ENCODE measurements at regions not wholly inside any gene's neighbourhood (a gene's known extent, or its start where the extent isn't known, plus 50 kb on each side); places are given as distances from the start of the nearest gene placed in this dataset.

GRCh38 chr10:10956681-10957542 is 60.8 kb upstream of the CELF2 start:
- H3K4me3 Mint-ChIP-seq: no peak overlapping the region
- DNase-seq: no peak
- no peak overlapping the region for H3K27ac Mint-ChIP-seq
- H3K27me3 Mint-ChIP-seq: peaks cover 14% of the 10 kb centered on the region
- no peaks in the 10 kb centered on the region for H3K9me3 Mint-ChIP-seq
- CTCF ChIA-PET: interaction anchor here (0.7 kb wide), 1 partner anchor 473 kb away, joined by 3 read pairs; no protein-coding TSS in a partner anchor
- H3K4me1 Mint-ChIP-seq: no peaks in the 10 kb centered on the region
- no peaks in the 10 kb centered on the region for H3K36me3 Mint-ChIP-seq

- Mint-ChIP-seq H3K4me1 (no peaks in the 10 kb centered on the region), H3K9me3 (no peaks in the 10 kb centered on the region), H3K27ac (no peak overlapping the region), H3K4me3 (no peak overlapping the region), H3K27me3 (peaks cover 9% of the 10 kb centered on the region), H3K36me3 (no peaks in the 10 kb centered on the region)
- no peak for DNase-seq
- CTCF ChIA-PET: no interaction called here
Observed at GRCh38 chr10:10958041-10958440, 59.6 kb upstream of the CELF2 start.

- CTCF ChIA-PET: no interaction called here
- Mint-ChIP-seq H3K4me3 (no peak overlapping the region), H3K27me3 (peaks cover 9% of the 10 kb centered on the region), H3K9me3 (no peaks in the 10 kb centered on the region), H3K36me3 (no peaks in the 10 kb centered on the region), H3K4me1 (no peaks in the 10 kb centered on the region), H3K27ac (no peak overlapping the region)
- DNase-seq: no peak
Observed at GRCh38 chr10:10959666-10960065, 58.0 kb upstream of the CELF2 start.

GRCh38 chr10:10960534-10960933 is 57.1 kb upstream of the CELF2 start:
- no peak overlapping the region for H3K4me3 Mint-ChIP-seq
- no peaks in the 10 kb centered on the region for H3K9me3 Mint-ChIP-seq
- CTCF ChIA-PET: interaction anchor here (0.6 kb wide), 1 partner anchor 806 kb away, joined by 5 read pairs; no protein-coding TSS in a partner anchor
- H3K36me3 Mint-ChIP-seq: no peaks in the 10 kb centered on the region
- H3K27me3 Mint-ChIP-seq: peaks cover 6% of the 10 kb centered on the region
- H3K27ac Mint-ChIP-seq: no peak overlapping the region
- H3K4me1 Mint-ChIP-seq: no peaks in the 10 kb centered on the region
- no peak for DNase-seq

GRCh38 chr10:10961072-10961471 is 56.6 kb upstream of the CELF2 start:
- Mint-ChIP-seq H3K9me3 (no peaks in the 10 kb centered on the region), H3K27me3 (peaks cover 6% of the 10 kb centered on the region), H3K36me3 (no peaks in the 10 kb centered on the region), H3K4me1 (no peaks in the 10 kb centered on the region), H3K4me3 (no peak overlapping the region), H3K27ac (no peak overlapping the region)
- CTCF ChIA-PET: no interaction called here
- no peak for DNase-seq

- no peaks in the 10 kb centered on the region for H3K36me3 Mint-ChIP-seq
- no peak for DNase-seq
- H3K4me1 Mint-ChIP-seq: no peaks in the 10 kb centered on the region
- H3K27me3 Mint-ChIP-seq: peaks cover 13% of the 10 kb centered on the region
- no peak overlapping the region for H3K4me3 Mint-ChIP-seq
- CTCF ChIA-PET: no interaction called here
- no peaks in the 10 kb centered on the region for H3K9me3 Mint-ChIP-seq
- no peak overlapping the region for H3K27ac Mint-ChIP-seq
Observed at GRCh38 chr10:10967029-10967428, 50.6 kb upstream of the CELF2 start.

GRCh38 chr10:10967581-10968256 is 50.0 kb upstream of the CELF2 start:
- no peak for DNase-seq
- Mint-ChIP-seq H3K27me3 (peaks cover 19% of the 10 kb centered on the region), H3K9me3 (no peaks in the 10 kb centered on the region), H3K4me1 (no peaks in the 10 kb centered on the region), H3K36me3 (no peaks in the 10 kb centered on the region), H3K4me3 (no peak overlapping the region), H3K27ac (no peak overlapping the region)
- CTCF ChIA-PET: no interaction called here

Data from activated naive CD4-positive, alpha-beta T cell treated with anti-CD3 and anti-CD28 coated beads, Interleukin-2, amount 10 ng/mL, durations not matched to agents 7 days and 5 days (primary cell).